ENCODE measurements at regions not wholly inside any gene's neighbourhood (a gene's known extent, or its start where the extent isn't known, plus 50 kb on each side); places are given as distances from the start of the nearest gene placed in this dataset.
"Not testable (repeated sequence)": the region's sequence is repeated elsewhere in the genome, so short reads cannot be mapped to it uniquely, and the experiment has no call there.

DNA sequence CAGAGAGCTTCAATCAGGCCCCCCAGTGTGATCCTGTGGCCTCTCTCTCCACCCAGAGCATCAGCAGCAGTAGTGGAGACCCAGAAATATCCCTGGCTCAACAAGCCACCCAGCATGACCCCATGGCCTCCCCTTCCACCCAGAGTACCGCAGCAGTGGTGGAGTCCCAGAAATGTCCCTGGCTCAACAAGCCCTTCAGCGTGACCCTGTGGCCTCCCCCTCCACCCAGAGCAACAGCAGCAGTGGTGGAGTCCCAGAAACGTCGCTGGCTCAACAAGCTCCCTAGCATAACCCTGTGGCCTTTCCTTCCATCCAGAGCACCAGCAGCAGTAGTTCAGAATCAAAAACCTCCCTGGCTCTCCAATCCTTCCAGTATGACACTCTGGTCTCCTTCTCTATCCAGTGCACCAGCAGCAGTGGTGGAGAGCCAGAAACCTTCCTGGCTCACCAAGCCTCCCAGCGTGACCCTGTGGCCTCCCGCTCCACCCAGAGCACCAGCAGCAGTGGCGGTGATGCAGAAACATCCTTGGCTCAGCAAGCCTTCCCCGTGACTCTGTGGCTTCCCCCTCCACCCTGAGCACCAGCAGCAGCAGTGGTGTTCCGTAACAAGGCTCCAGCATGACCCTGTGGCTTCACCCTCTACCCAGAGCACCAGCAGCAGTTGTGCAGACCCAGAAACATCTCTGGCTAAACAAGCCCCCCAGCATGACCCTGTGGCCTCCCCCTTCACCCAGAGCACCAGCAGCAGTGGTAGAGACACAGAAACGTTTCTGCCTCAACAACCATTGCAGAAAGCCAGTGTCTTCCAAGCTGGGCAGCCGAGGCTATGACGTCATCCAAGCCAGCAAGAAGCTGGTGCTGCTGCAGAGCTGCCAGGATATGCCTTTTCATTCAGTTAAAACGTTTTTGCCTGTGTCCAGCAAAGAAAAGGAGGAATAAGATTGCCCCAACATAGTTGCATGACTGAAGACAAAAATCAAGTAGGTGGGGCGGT, 61.3 kb upstream of the TAMM41 start:
- H3K9me3 ChIP-seq (ENCODE audit: low read length): no peaks in the 10 kb centered on the region
- H3K27me3 ChIP-seq (ENCODE audit: insufficient read depth, low read length): peaks cover 4% of the 10 kb centered on the region
- TF ChIP-seq EZH2 (IDR thresholded peaks at IDR 0.05; ENCODE audit: borderline replicate concordance, low read length): no peak
- TF ChIP-seq, protein P1, sequence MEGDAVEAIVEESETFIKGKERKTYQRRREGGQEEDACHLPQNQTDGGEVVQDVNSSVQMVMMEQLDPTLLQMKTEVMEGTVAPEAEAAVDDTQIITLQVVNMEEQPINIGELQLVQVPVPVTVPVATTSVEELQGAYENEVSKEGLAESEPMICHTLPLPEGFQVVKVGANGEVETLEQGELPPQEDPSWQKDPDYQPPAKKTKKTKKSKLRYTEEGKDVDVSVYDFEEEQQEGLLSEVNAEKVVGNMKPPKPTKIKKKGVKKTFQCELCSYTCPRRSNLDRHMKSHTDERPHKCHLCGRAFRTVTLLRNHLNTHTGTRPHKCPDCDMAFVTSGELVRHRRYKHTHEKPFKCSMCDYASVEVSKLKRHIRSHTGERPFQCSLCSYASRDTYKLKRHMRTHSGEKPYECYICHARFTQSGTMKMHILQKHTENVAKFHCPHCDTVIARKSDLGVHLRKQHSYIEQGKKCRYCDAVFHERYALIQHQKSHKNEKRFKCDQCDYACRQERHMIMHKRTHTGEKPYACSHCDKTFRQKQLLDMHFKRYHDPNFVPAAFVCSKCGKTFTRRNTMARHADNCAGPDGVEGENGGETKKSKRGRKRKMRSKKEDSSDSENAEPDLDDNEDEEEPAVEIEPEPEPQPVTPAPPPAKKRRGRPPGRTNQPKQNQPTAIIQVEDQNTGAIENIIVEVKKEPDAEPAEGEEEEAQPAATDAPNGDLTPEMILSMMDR (IDR thresholded peaks at IDR 0.05; ENCODE audit: low read length): no peak
- no peaks in the 10 kb centered on the region for H3K79me2 ChIP-seq (ENCODE audit: insufficient read depth, low read length)
- no peak overlapping the region for H3K4me3 ChIP-seq (ENCODE audit: low read depth, low read length, poor library complexity, severe bottlenecking)
- H3K27ac ChIP-seq (ENCODE audit: low read depth, low read length, poor library complexity, severe bottlenecking): no peak overlapping the region
- H2AFZ ChIP-seq (ENCODE audit: low read length): no peak overlapping the region
- H4K20me1 ChIP-seq (ENCODE audit: insufficient read depth, low read length): no peaks in the 10 kb centered on the region
- H3K9me2 ChIP-seq (ENCODE audit: low read depth, low read length): no peaks in the 10 kb centered on the region
- no peaks in the 10 kb centered on the region for H3F3A ChIP-seq (ENCODE audit: insufficient read depth, low read length)
- no peak overlapping the region for H3K4me2 ChIP-seq (ENCODE audit: low read length)
- H3K4me1 ChIP-seq (ENCODE audit: insufficient read depth, low read length, severe bottlenecking): no peaks in the 10 kb centered on the region
- no peak overlapping the region for H3K9ac ChIP-seq (ENCODE audit: low read length)
- no peaks in the 10 kb centered on the region for H3K36me3 ChIP-seq (ENCODE audit: insufficient read depth, low read length)

DNA sequence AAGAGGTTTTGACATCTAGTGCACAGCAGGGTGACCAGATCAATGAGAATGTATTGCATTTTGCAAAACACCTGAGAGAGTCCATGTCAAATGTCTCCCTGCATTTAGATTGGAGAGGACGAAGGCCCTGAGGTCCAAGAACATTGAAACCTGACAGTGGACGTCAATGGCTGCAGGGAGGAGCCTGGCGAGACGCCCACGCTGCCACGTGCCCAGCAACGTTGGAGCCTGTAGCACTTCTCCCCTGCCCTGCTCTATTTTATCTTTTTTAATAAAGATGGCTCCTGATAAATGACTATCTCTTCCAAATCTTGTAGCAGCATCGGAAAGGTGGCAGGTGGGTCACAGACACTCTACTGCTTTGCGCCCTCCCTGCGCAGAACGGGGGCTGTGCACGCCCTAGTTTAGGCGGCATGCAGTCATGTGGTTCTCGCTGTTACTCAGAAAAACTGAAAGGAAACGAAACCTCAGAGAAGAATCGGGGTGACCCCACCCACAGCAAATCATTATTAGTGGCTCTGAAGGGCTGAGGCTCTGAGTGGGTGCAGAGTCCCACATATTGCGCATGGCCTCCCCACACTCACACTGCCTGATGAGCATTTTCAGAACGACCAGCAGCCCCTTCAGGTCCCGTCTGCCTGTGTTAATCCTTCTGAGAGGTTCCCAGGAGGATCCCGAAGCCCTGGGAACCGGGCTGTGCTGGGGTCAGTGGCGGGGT, 62.5 kb upstream of the TAMM41 start:
- H3K27ac ChIP-seq (ENCODE audit: low read depth, low read length, poor library complexity, severe bottlenecking): no peak overlapping the region
- no peaks in the 10 kb centered on the region for H3K9me3 ChIP-seq (ENCODE audit: low read length)
- no peaks in the 10 kb centered on the region for H3K79me2 ChIP-seq (ENCODE audit: insufficient read depth, low read length)
- H3K36me3 ChIP-seq (ENCODE audit: insufficient read depth, low read length): no peaks in the 10 kb centered on the region
- no peaks in the 10 kb centered on the region for H3K9me2 ChIP-seq (ENCODE audit: low read depth, low read length)
- no peaks in the 10 kb centered on the region for H4K20me1 ChIP-seq (ENCODE audit: insufficient read depth, low read length)
- no peak overlapping the region for H2AFZ ChIP-seq (ENCODE audit: low read length)
- H3K27me3 ChIP-seq (ENCODE audit: insufficient read depth, low read length): peaks cover 4% of the 10 kb centered on the region; the same call in 1 of the 2 replicates
- no peaks in the 10 kb centered on the region for H3K4me1 ChIP-seq (ENCODE audit: insufficient read depth, low read length, severe bottlenecking)
- no peak overlapping the region for H3K4me2 ChIP-seq (ENCODE audit: low read length)
- no peaks in the 10 kb centered on the region for H3F3A ChIP-seq (ENCODE audit: insufficient read depth, low read length)
- no peak overlapping the region for H3K4me3 ChIP-seq (ENCODE audit: low read depth, low read length, poor library complexity, severe bottlenecking)
- no peak overlapping the region for H3K9ac ChIP-seq (ENCODE audit: low read length)
- no peak for TF ChIP-seq EZH2 (IDR thresholded peaks at IDR 0.05; ENCODE audit: borderline replicate concordance, low read length)
- TF ChIP-seq, protein P1 (IDR thresholded peaks at IDR 0.05; ENCODE audit: low read length): no peak

DNA sequence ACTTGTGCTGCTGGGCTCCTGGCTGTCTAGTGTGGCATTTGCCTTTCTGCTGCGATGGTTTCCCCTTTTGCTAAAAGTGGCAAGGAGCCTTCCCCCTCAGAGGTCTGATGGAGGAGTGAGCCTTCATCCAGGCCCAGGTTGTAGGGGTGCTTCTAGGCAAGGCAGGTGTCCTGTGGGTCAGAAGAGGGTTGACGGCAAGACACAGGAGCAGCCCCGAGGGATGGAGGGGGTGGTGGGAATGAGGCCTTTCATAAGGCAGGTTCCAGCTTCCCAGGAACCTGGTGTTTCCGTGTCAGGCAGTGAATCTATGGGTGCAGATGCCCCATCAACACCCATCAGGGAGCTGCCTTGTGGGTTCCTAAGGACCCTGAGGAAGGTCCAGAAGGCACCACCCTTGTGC, 63.0 kb upstream of the TAMM41 start:
- H3K36me3 ChIP-seq (ENCODE audit: insufficient read depth, low read length): no peaks in the 10 kb centered on the region
- no peaks in the 10 kb centered on the region for H3K9me2 ChIP-seq (ENCODE audit: low read depth, low read length)
- H3K27me3 ChIP-seq (ENCODE audit: insufficient read depth, low read length): peaks cover 4% of the 10 kb centered on the region; the same call in 1 of the 2 replicates
- no peak overlapping the region for H3K4me3 ChIP-seq (ENCODE audit: low read depth, low read length, poor library complexity, severe bottlenecking)
- H3F3A ChIP-seq (ENCODE audit: insufficient read depth, low read length): no peaks in the 10 kb centered on the region
- H3K9me3 ChIP-seq (ENCODE audit: low read length): no peaks in the 10 kb centered on the region
- H3K4me2 ChIP-seq (ENCODE audit: low read length): no peak overlapping the region
- H3K4me1 ChIP-seq (ENCODE audit: insufficient read depth, low read length, severe bottlenecking): no peaks in the 10 kb centered on the region
- TF ChIP-seq, protein P1 (IDR thresholded peaks at IDR 0.05; ENCODE audit: low read length): no peak
- no peak for TF ChIP-seq EZH2 (IDR thresholded peaks at IDR 0.05; ENCODE audit: borderline replicate concordance, low read length)
- no peak overlapping the region for H3K9ac ChIP-seq (ENCODE audit: low read length)
- H3K79me2 ChIP-seq (ENCODE audit: insufficient read depth, low read length): no peaks in the 10 kb centered on the region
- H3K27ac ChIP-seq (ENCODE audit: low read depth, low read length, poor library complexity, severe bottlenecking): no peak overlapping the region
- H4K20me1 ChIP-seq (ENCODE audit: insufficient read depth, low read length): no peaks in the 10 kb centered on the region
- no peak overlapping the region for H2AFZ ChIP-seq (ENCODE audit: low read length)

DNA sequence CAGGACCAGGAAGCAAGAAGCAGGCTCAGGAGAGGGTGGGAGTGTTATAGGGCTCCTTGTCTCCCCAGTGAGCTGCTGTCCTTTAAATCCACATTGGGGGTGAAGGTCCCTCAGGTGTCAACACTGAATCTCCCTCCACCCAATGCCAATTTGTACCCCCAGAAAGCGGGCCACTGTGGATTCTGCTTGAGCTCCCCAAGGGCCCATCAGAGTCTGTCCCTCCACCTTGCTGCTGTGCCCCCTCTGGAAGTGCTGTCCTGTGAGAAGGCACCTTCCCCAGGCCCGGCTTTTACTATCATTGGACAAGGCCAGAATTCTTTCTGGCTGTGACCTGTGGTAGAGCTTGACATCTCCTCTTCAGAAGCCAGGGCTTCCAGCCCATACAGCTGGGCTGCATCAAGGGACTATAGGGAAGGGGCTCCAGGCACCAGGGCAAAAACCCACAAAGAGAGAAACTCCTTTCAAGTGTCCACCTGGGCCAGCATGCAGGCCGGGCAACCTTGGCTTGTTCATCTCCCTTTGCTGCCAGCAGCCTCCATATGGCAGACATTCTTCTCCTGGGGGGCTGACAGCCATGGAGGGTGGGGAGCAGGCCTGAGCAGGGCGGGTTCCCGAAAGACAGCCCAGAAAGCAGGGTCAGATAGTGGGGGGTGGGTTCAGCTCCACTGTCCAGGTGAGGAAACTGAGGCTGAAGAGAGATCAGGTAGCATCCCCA, 63.7 kb upstream of the TAMM41 start:
- not testable (repeated sequence) for H2AFZ ChIP-seq (ENCODE audit: low read length); H3F3A ChIP-seq (ENCODE audit: insufficient read depth, low read length); H3K27ac ChIP-seq (ENCODE audit: low read depth, low read length, poor library complexity, severe bottlenecking); H3K4me1 ChIP-seq (ENCODE audit: insufficient read depth, low read length, severe bottlenecking); H3K4me2 ChIP-seq (ENCODE audit: low read length); H3K9me2 ChIP-seq (ENCODE audit: low read depth, low read length); H4K20me1 ChIP-seq (ENCODE audit: insufficient read depth, low read length); H3K27me3 ChIP-seq (ENCODE audit: insufficient read depth, low read length); H3K4me3 ChIP-seq (ENCODE audit: low read depth, low read length, poor library complexity, severe bottlenecking); H3K9me3 ChIP-seq (ENCODE audit: low read length); H3K9ac ChIP-seq (ENCODE audit: low read length); H3K36me3 ChIP-seq (ENCODE audit: insufficient read depth, low read length); H3K79me2 ChIP-seq (ENCODE audit: insufficient read depth, low read length)
